ENCODE measurements at regions not wholly inside any gene's neighbourhood (a gene's known extent, or its start where the extent isn't known, plus 50 kb on each side); places are given as distances from the start of the nearest gene placed in this dataset.

DNA sequence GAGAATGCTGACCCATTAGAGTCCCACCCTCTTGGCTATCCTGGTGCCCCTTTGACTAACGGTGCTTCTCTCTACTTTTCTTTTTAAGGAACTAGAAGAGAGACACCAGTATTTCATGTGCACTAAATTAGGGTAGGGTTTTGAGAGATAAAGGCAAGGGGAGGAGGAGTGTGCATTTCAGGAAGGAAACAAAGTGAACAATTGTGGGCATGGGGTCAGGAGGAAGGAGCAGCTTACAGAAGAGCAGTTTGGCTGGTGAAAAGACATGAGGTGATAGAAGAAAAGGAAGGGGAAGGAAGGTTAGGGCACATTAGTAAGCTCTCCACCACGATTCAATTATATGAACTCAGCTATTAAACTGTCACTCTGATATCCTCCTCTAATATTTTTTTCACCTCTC lies 105.8 kb upstream of the CTAGE1 start:
- Histone ChIP-seq H2AFZ (ENCODE audit: low read length) (no peak overlapping the region), H2AK5ac (ENCODE audit: low read depth, low read length) (no peak overlapping the region), H3K27me3 (ENCODE audit: control insufficient read depth in 3 of 3, insufficient read depth in 3 of 3, low read depth in 1 of 3, low read length in 3 of 3) (no peaks in the 10 kb centered on the region), H2BK15ac (ENCODE audit: low read length) (no peak overlapping the region), H3K79me1 (ENCODE audit: low read depth, low read length) (no peaks in the 10 kb centered on the region), H3K4ac (ENCODE audit: low read length) (no peak overlapping the region), H3K4me1 (ENCODE audit: control insufficient read depth in 2 of 2, insufficient read depth in 1 of 2, low read depth in 1 of 2, low read length in 2 of 2) (peaks cover 0 to 12% of the 10 kb centered on the region in 2 donors), H3K27ac (replicated peaks; ENCODE audit: low read length) (no peak overlapping the region), H4K91ac (ENCODE audit: low read depth, low read length, poor library complexity) (no peak overlapping the region), H3K4me2 (ENCODE audit: insufficient read depth, low read length, poor library complexity, severe bottlenecking) (no peak overlapping the region), H2BK120ac (ENCODE audit: low read depth, low read length) (no peak overlapping the region), H4K8ac (ENCODE audit: low read depth, low read length) (no peak overlapping the region), H3K4me3 (ENCODE audit: low read length in 2 of 2) (no peak overlapping the region), H3K9ac (ENCODE audit: low read depth, low read length, poor library complexity) (no peak overlapping the region), H3K14ac (ENCODE audit: low read length) (no peak overlapping the region), H2BK12ac (ENCODE audit: low read length) (no peak overlapping the region), H3K18ac (ENCODE audit: low read length) (no peak overlapping the region), H3K23ac (ENCODE audit: low read depth, low read length, poor library complexity) (no peak overlapping the region), H2BK5ac (ENCODE audit: low read length) (no peak overlapping the region), H3K9me3 (replicated peaks in 1 of 2; ENCODE audit: control insufficient read depth in 2 of 2, insufficient read depth in 1 of 2, low read depth in 1 of 2, low read length in 2 of 2) (no peaks in the 10 kb centered on the region), H3K36me3 (replicated peaks in 1 of 2; ENCODE audit: control insufficient read depth in 2 of 2, insufficient read depth in 2 of 2, low read length in 2 of 2) (no peaks in the 10 kb centered on the region)
- no peak for DNase-seq (ENCODE audit: low spot score)
- WGBS, 2 donors (ENCODE audit: extremely low coverage in 2 of 2, insufficient read length in 2 of 2, insufficient replicate concordance in 1 of 2), result no CpG with 5 or more reads among the region's 2 CpGs

DNA sequence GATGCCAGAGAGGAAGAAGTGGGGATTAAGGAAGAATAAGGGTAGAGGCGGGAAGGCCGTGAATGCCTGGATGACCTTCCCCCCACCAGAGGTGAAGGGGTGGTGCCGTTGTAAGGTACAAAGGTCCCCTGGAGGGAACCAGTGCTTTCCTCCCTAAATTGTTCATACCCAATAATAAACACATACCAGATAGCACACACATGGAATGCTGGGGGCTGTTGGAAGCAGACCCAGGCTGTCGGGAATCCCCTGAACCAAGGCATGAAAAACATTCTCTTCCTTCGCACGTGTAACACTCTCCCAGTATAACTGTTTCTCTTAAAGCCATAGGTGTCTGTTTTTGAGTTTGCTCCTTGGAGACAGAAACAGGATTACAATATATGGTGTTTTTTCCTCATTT lies 107.1 kb upstream of the CTAGE1 start:
- no peak for DNase-seq (ENCODE audit: low spot score)
- no peaks in the 10 kb centered on the region for H3K79me1 ChIP-seq (ENCODE audit: low read depth, low read length)
- no peak overlapping the region for H3K9ac ChIP-seq (ENCODE audit: low read depth, low read length, poor library complexity)
- no peak overlapping the region for H3K14ac ChIP-seq (ENCODE audit: low read length)
- no peak overlapping the region for H2AFZ ChIP-seq (ENCODE audit: low read length)
- H2BK12ac ChIP-seq (ENCODE audit: low read length), result no peak overlapping the region
- WGBS, 2 donors (ENCODE audit: extremely low coverage in 2 of 2, insufficient read length in 2 of 2, insufficient replicate concordance in 1 of 2), result no CpG with 5 or more reads among the region's 6 CpGs
- peaks cover 0 to 12% of the 10 kb centered on the region in 2 donors for H3K4me1 ChIP-seq (ENCODE audit: control insufficient read depth in 2 of 2, insufficient read depth in 1 of 2, low read depth in 1 of 2, low read length in 2 of 2)
- no peak overlapping the region for H3K4me2 ChIP-seq (ENCODE audit: insufficient read depth, low read length, poor library complexity, severe bottlenecking)
- no peak overlapping the region for H4K8ac ChIP-seq (ENCODE audit: low read depth, low read length)
- no peak overlapping the region for H2BK15ac ChIP-seq (ENCODE audit: low read length)
- no peak overlapping the region for H2AK5ac ChIP-seq (ENCODE audit: low read depth, low read length)
- no peak overlapping the region for H4K91ac ChIP-seq (ENCODE audit: low read depth, low read length, poor library complexity)
- no peaks in the 10 kb centered on the region for H3K36me3 ChIP-seq (replicated peaks in 1 of 2; ENCODE audit: control insufficient read depth in 2 of 2, insufficient read depth in 2 of 2, low read length in 2 of 2)
- no peak overlapping the region for H3K4ac ChIP-seq (ENCODE audit: low read length)
- H2BK120ac ChIP-seq (ENCODE audit: low read depth, low read length), result no peak overlapping the region
- H3K18ac ChIP-seq (ENCODE audit: low read length), result no peak overlapping the region
- H3K23ac ChIP-seq (ENCODE audit: low read depth, low read length, poor library complexity), result no peak overlapping the region
- no peaks in the 10 kb centered on the region for H3K9me3 ChIP-seq (replicated peaks in 1 of 2; ENCODE audit: control insufficient read depth in 2 of 2, insufficient read depth in 1 of 2, low read depth in 1 of 2, low read length in 2 of 2)
- H3K4me3 ChIP-seq (ENCODE audit: low read length in 2 of 2), result no peak overlapping the region
- H2BK5ac ChIP-seq (ENCODE audit: low read length), result no peak overlapping the region
- no peaks in the 10 kb centered on the region for H3K27me3 ChIP-seq (ENCODE audit: control insufficient read depth in 3 of 3, insufficient read depth in 3 of 3, low read depth in 1 of 3, low read length in 3 of 3)
- no peak overlapping the region for H3K27ac ChIP-seq (replicated peaks; ENCODE audit: low read length)

DNA sequence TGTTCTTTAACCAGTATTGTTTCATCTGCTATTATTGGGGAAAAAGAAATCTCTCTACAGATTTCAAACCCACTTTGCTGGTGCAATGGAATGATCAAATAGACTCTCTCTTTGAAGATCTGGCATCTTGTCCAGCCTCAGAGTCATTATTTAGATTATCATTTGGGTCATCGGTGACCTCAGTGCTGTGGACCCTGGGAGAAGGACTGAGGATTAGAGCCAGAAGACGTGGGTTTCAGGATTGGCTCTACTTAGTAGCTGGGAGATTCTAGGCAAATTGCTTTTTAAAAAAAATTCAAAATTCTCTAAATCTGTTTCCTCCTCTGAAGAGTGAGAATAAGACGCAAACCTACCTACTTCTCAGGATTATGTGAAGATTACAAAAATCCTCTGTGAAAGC lies 107.6 kb upstream of the CTAGE1 start:
- Histone ChIP-seq H3K9me3 (replicated peaks in 1 of 2; ENCODE audit: control insufficient read depth in 2 of 2, insufficient read depth in 1 of 2, low read depth in 1 of 2, low read length in 2 of 2) (no peaks in the 10 kb centered on the region), H3K4me2 (ENCODE audit: insufficient read depth, low read length, poor library complexity, severe bottlenecking) (no peak overlapping the region), H3K4ac (ENCODE audit: low read length) (no peak overlapping the region), H3K23ac (ENCODE audit: low read depth, low read length, poor library complexity) (no peak overlapping the region), H2AK5ac (ENCODE audit: low read depth, low read length) (no peak overlapping the region), H2BK15ac (ENCODE audit: low read length) (no peak overlapping the region), H3K14ac (ENCODE audit: low read length) (no peak overlapping the region), H3K27ac (replicated peaks; ENCODE audit: low read length) (no peak overlapping the region), H2BK12ac (ENCODE audit: low read length) (no peak overlapping the region), H3K27me3 (ENCODE audit: control insufficient read depth in 3 of 3, insufficient read depth in 3 of 3, low read depth in 1 of 3, low read length in 3 of 3) (no peaks in the 10 kb centered on the region), H3K4me3 (ENCODE audit: low read length in 2 of 2) (no peak overlapping the region), H2AFZ (ENCODE audit: low read length) (no peak overlapping the region), H3K4me1 (ENCODE audit: control insufficient read depth in 2 of 2, insufficient read depth in 1 of 2, low read depth in 1 of 2, low read length in 2 of 2) (peaks cover 0 to 12% of the 10 kb centered on the region in 2 donors), H2BK5ac (ENCODE audit: low read length) (no peak overlapping the region), H4K8ac (ENCODE audit: low read depth, low read length) (no peak overlapping the region), H2BK120ac (ENCODE audit: low read depth, low read length) (no peak overlapping the region), H3K9ac (ENCODE audit: low read depth, low read length, poor library complexity) (no peak overlapping the region), H3K18ac (ENCODE audit: low read length) (no peak overlapping the region), H3K79me1 (ENCODE audit: low read depth, low read length) (no peaks in the 10 kb centered on the region), H4K91ac (ENCODE audit: low read depth, low read length, poor library complexity) (no peak overlapping the region), H3K36me3 (replicated peaks in 1 of 2; ENCODE audit: control insufficient read depth in 2 of 2, insufficient read depth in 2 of 2, low read length in 2 of 2) (no peaks in the 10 kb centered on the region)
- DNase-seq (ENCODE audit: low spot score), result no peak
- no CpG with 5 or more reads among the region's 3 CpGs for WGBS, 2 donors (ENCODE audit: extremely low coverage in 2 of 2, insufficient read length in 2 of 2, insufficient replicate concordance in 1 of 2)

DNA sequence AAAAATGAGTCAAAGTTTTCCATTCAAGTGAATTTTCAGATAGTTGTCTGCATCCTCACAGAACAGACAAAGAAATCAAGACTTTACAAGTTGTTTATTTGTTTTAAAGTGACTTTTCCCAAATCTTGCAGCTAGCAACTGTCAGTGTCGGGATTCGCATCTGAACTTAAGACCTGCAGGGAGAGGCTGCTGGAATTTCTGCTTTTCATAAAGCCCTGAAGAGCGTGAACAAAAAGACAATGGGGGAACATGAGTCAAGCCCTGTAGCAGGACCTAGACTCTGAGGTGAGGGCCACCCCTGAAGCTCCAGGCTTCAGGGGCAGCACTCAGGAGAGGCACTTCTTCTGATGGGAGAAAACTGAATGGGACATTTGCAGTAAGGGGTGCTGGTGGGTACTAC lies 108.2 kb upstream of the CTAGE1 start:
- H3K27ac ChIP-seq (replicated peaks; ENCODE audit: low read length), result no peak overlapping the region

More for the DNA sequence above, 108.2 kb upstream of the CTAGE1 start:
- Histone ChIP-seq H2BK5ac (ENCODE audit: low read length) (no peak overlapping the region), H3K9me3 (replicated peaks in 1 of 2; ENCODE audit: control insufficient read depth in 2 of 2, insufficient read depth in 1 of 2, low read depth in 1 of 2, low read length in 2 of 2) (no peaks in the 10 kb centered on the region), H3K9ac (ENCODE audit: low read depth, low read length, poor library complexity) (no peak overlapping the region), H2BK120ac (ENCODE audit: low read depth, low read length) (no peak overlapping the region), H3K14ac (ENCODE audit: low read length) (no peak overlapping the region), H3K36me3 (replicated peaks in 1 of 2; ENCODE audit: control insufficient read depth in 2 of 2, insufficient read depth in 2 of 2, low read length in 2 of 2) (no peaks in the 10 kb centered on the region), H2AFZ (ENCODE audit: low read length) (no peak overlapping the region), H2AK5ac (ENCODE audit: low read depth, low read length) (no peak overlapping the region), H2BK12ac (ENCODE audit: low read length) (no peak overlapping the region), H3K4me3 (ENCODE audit: low read length in 2 of 2) (no peak overlapping the region), H3K27me3 (ENCODE audit: control insufficient read depth in 3 of 3, insufficient read depth in 3 of 3, low read depth in 1 of 3, low read length in 3 of 3) (no peaks in the 10 kb centered on the region), H3K4me1 (ENCODE audit: control insufficient read depth in 2 of 2, insufficient read depth in 1 of 2, low read depth in 1 of 2, low read length in 2 of 2) (peaks cover 0 to 11% of the 10 kb centered on the region in 2 donors), H4K91ac (ENCODE audit: low read depth, low read length, poor library complexity) (no peak overlapping the region), H3K4ac (ENCODE audit: low read length) (no peak overlapping the region), H3K23ac (ENCODE audit: low read depth, low read length, poor library complexity) (no peak overlapping the region), H3K18ac (ENCODE audit: low read length) (peak overlapping the region; percentile 44), H2BK15ac (ENCODE audit: low read length) (no peak overlapping the region), H3K4me2 (ENCODE audit: insufficient read depth, low read length, poor library complexity, severe bottlenecking) (no peak overlapping the region), H3K79me1 (ENCODE audit: low read depth, low read length) (no peaks in the 10 kb centered on the region), H4K8ac (ENCODE audit: low read depth, low read length) (no peak overlapping the region)
- no peak for DNase-seq (ENCODE audit: low spot score)
- no CpG with 5 or more reads among the region's 3 CpGs for WGBS, 2 donors (ENCODE audit: extremely low coverage in 2 of 2, insufficient read length in 2 of 2, insufficient replicate concordance in 1 of 2)

Data from neuronal stem cell (in vitro differentiated cells).